H9 (cell line): ENCODE measurements at regions not wholly inside any gene's neighbourhood (a gene's known extent, or its start where the extent isn't known, plus 50 kb on each side); places are given as distances from the start of the nearest gene placed in this dataset.

Experiments used
- DNase-seq: peaks from one replicate; pipeline ENCODE4 v3.0.0-alpha.2; 2017
- H2AFZ ChIP-seq: one replicate; pipeline ENCODE4 v1.6.1; 2013; ENCODE audit warnings: mild to moderate bottlenecking, low read length, control low read depth, moderate library complexity
- H2AK5ac ChIP-seq: 2 replicates; pipeline ENCODE4 v1.6.1; 2013; ENCODE audit warnings: low read length, control low read depth, mixed read lengths; ENCODE audit not compliant: insufficient read length
- H2BK120ac ChIP-seq: one replicate; pipeline ENCODE4 v1.6.1; 2013; ENCODE audit warnings: low read depth, mild to moderate bottlenecking, low read length, control low read depth, inconsistent platforms; ENCODE audit not compliant: poor library complexity, severe bottlenecking
- H2BK12ac ChIP-seq: 2 replicates; pipeline ENCODE4 v1.6.1; 2013; ENCODE audit warnings: low read length, control low read depth, mixed read lengths, low read depth; ENCODE audit not compliant: insufficient read length
- H2BK15ac ChIP-seq: 2 replicates; pipeline ENCODE4 v1.6.1; 2013; ENCODE audit warnings: low read depth, low read length, control low read depth
- H2BK20ac ChIP-seq: one replicate; pipeline ENCODE4 v1.6.1; 2013; ENCODE audit warnings: low read depth, mild to moderate bottlenecking, low read length, control low read depth, inconsistent platforms; ENCODE audit not compliant: poor library complexity, severe bottlenecking
- H2BK5ac ChIP-seq: 2 replicates; pipeline ENCODE4 v1.6.1; 2013; ENCODE audit warnings: low read length, control low read depth, mixed read lengths; ENCODE audit not compliant: insufficient read length
- H3K14ac ChIP-seq: 2 replicates; pipeline ENCODE4 v1.6.1; 2013; ENCODE audit warnings: low read length, control low read depth; ENCODE audit not compliant: insufficient read depth
- H3K18ac ChIP-seq: 2 replicates; pipeline ENCODE4 v1.6.1; 2013; ENCODE audit warnings: low read depth, mild to moderate bottlenecking, mixed read lengths, low read length, control low read depth; ENCODE audit not compliant: insufficient read length
- H3K23ac ChIP-seq: 2 replicates; pipeline ENCODE4 v1.6.1; 2013; ENCODE audit warnings: low read length, control low read depth, mixed read lengths, low read depth; ENCODE audit not compliant: insufficient read length
- H3K23me2 ChIP-seq: 2 replicates; pipeline ENCODE4 v1.6.1; 2013; ENCODE audit warnings: low read depth, mild to moderate bottlenecking, mixed read lengths, low read length, control low read depth; ENCODE audit not compliant: insufficient read length, poor library complexity, severe bottlenecking
- H3K27ac ChIP-seq: 2 replicates; pipeline ENCODE4 v1.5.1; 2013; ENCODE audit warnings: low read length, control low read depth, mixed read lengths, low read depth; ENCODE audit not compliant: insufficient read length
- H3K27me3 ChIP-seq: 2 replicates; pipeline ENCODE4 v1.6.1; 2013; ENCODE audit warnings: low read length, control low read depth, inconsistent platforms; ENCODE audit not compliant: insufficient read depth
- H3K4ac ChIP-seq: 2 replicates; pipeline ENCODE4 v1.6.1; 2013; ENCODE audit warnings: low read depth, mild to moderate bottlenecking, control low read depth, inconsistent platforms, low read length, moderate library complexity
- H3K4me1 ChIP-seq: 2 replicates; pipeline ENCODE4 v1.6.1; 2013; ENCODE audit warnings: low read length, control low read depth, inconsistent platforms; ENCODE audit not compliant: insufficient read depth
- H3K4me2 ChIP-seq: 2 replicates; pipeline ENCODE4 v1.6.1; 2013; ENCODE audit warnings: low read length, control low read depth, mixed read lengths; ENCODE audit not compliant: insufficient read length, insufficient read depth
- H3K56ac ChIP-seq: 2 replicates; pipeline ENCODE4 v1.6.1; 2013; ENCODE audit warnings: low read depth, mild to moderate bottlenecking, mixed read lengths, low read length, control low read depth; ENCODE audit not compliant: insufficient read length
- H3K79me1 ChIP-seq: 2 replicates; pipeline ENCODE4 v1.6.1; 2013; ENCODE audit warnings: low read depth, mild to moderate bottlenecking, moderate library complexity, low read length, control low read depth, inconsistent platforms; ENCODE audit not compliant: insufficient read depth, poor library complexity, severe bottlenecking
- H3K79me2 ChIP-seq: 2 replicates; pipeline ENCODE4 v1.6.1; 2013; ENCODE audit warnings: low read length, control low read depth, inconsistent platforms; ENCODE audit not compliant: insufficient read depth
- H3K9ac ChIP-seq: 2 replicates; pipeline ENCODE4 v1.6.1; 2013; ENCODE audit warnings: low read length, control low read depth, mixed read lengths; ENCODE audit not compliant: insufficient read length; ENCODE audit errors: extremely low read depth
- H3K9me3 ChIP-seq: one replicate; pipeline ENCODE4 v1.6.1; 2013; ENCODE audit warnings: low read depth, low read length, inconsistent platforms; ENCODE audit not compliant: control insufficient read depth
- H3T11ph ChIP-seq: one replicate; pipeline ENCODE4 v1.6.1; 2013; ENCODE audit warnings: mild to moderate bottlenecking, low read length, control low read depth, inconsistent platforms
- H4K20me1 ChIP-seq: one replicate; pipeline ENCODE4 v1.6.1; 2013; ENCODE audit not compliant: control insufficient read depth, insufficient read length, insufficient read depth
- H4K5ac ChIP-seq: 2 replicates; pipeline ENCODE4 v1.6.1; 2013; ENCODE audit warnings: low read depth, mild to moderate bottlenecking, mixed read lengths, low read length, control low read depth; ENCODE audit not compliant: insufficient read length
- H4K8ac ChIP-seq: replicated peaks from 2 replicates; pipeline ENCODE4 v1.6.1; 2013; ENCODE audit warnings: low read length, control low read depth, mixed read lengths, low read depth; ENCODE audit not compliant: insufficient read length
- H4K91ac ChIP-seq: 2 replicates; pipeline ENCODE4 v1.6.1; 2013; ENCODE audit warnings: low read depth, mild to moderate bottlenecking, moderate library complexity, mixed read lengths, low read length, control low read depth; ENCODE audit not compliant: insufficient read length
- H3K27ac Mint-ChIP-seq, 3 experiments: 2 replicates in 2 of 3; 3 replicates in 1 of 3; pipeline ENCODE4 v1.8.0; 2020 to 2021; ENCODE audit warnings: mixed read lengths in 3 of 3, mild to moderate bottlenecking in 1 of 3, moderate library complexity in 1 of 3
- H3K27me3 Mint-ChIP-seq: 2 replicates; pipeline ENCODE4 v1.8.0; 2021; ENCODE audit warnings: low read depth, mild to moderate bottlenecking, moderate library complexity, mixed read lengths
- H3K36me3 Mint-ChIP-seq, 3 experiments: 2 replicates in 2 of 3; 3 replicates in 1 of 3; pipeline ENCODE4 v1.8.0; 2020 to 2021; ENCODE audit warnings: low read depth in 3 of 3, mixed read lengths in 3 of 3; ENCODE audit not compliant: insufficient read depth in 1 of 3
- H3K4me1 Mint-ChIP-seq, 2 experiments: 2 replicates each; pipeline ENCODE4 v1.8.0; 2020; ENCODE audit warnings: mixed read lengths in 2 of 2
- H3K4me3 Mint-ChIP-seq, 2 experiments: 2 replicates in 1 of 2; 3 replicates in 1 of 2; pipeline ENCODE4 v1.8.0; 2020 to 2021; ENCODE audit warnings: mild to moderate bottlenecking in 2 of 2, mixed read lengths in 2 of 2, moderate library complexity in 1 of 2
- H3K9me3 Mint-ChIP-seq, 2 experiments: 2 replicates in 1 of 2; 3 replicates in 1 of 2; pipeline ENCODE4 v1.8.0; 2020; ENCODE audit warnings: mild to moderate bottlenecking in 2 of 2, mixed read lengths in 2 of 2, moderate library complexity in 1 of 2
- CTCF ChIP-seq: fragments of 200-600 bp; sonication (generic); conservative IDR thresholded peaks from 3 replicates; pipeline ENCODE4 v1.8.0; 2021; ENCODE audit warnings: antibody characterized with exemption, mild to moderate bottlenecking
- WGBS: extraction: QIAGEN DNeasy Blood & Tissue Kit; methylation state at CpG from one replicate; pipeline ENCODE4 v1.1.7; 2013; ENCODE audit warnings: missing lambda C conversion rate, low lambda C conversion rate, mixed read lengths; ENCODE audit not compliant: insufficient read length; ENCODE audit errors: extremely low coverage; 5-methylcytosine and 5-hydroxymethylcytosine counted together

GRCh38 chr10:129140921-129141885 lies 325.8 kb upstream of the MGMT start:
- H3K4me3 Mint-ChIP-seq = no peak overlapping the region
- H3K27ac Mint-ChIP-seq = peak overlapping the region in 1 of 3 experiments; percentile 51; a peak in 2 of 7 replicates
- Histone ChIP-seq H3T11ph (no peak overlapping the region), H3K9ac (no peak overlapping the region), H3K18ac (no peak overlapping the region), H4K8ac (no peak overlapping the region), H2BK15ac (no peak overlapping the region), H2AFZ (no peak overlapping the region), H3K79me2 (no peaks in the 10 kb centered on the region), H4K20me1 (no peaks in the 10 kb centered on the region), H3K14ac (no peak overlapping the region), H2AK5ac (no peak overlapping the region), H3K56ac (no peak overlapping the region), H2BK120ac (no peak overlapping the region), H3K4me1 (no peaks in the 10 kb centered on the region; the same call in 1 of the 2 replicates), H3K23ac (no peak overlapping the region), H2BK12ac (no peak overlapping the region), H3K23me2 (no peaks in the 10 kb centered on the region), H2BK5ac (no peak overlapping the region), H3K27ac (no peak overlapping the region), H3K4me2 (no peak overlapping the region), H3K4ac (no peak overlapping the region), H4K91ac (no peak overlapping the region), H2BK20ac (no peak overlapping the region), H4K5ac (no peak overlapping the region), H3K79me1 (no peaks in the 10 kb centered on the region), H3K27me3 (no peaks in the 10 kb centered on the region), H3K9me3 (no peaks in the 10 kb centered on the region)
- TF ChIP-seq CTCF = no peak
- H3K4me1 Mint-ChIP-seq = peaks cover 29 to 42% of the 10 kb centered on the region in 2 experiments
- H3K27me3 Mint-ChIP-seq = no peaks in the 10 kb centered on the region
- WGBS = no CpG with 5 or more reads among the region's 18 CpGs
- H3K9me3 Mint-ChIP-seq = no peaks in the 10 kb centered on the region
- no peaks in the 10 kb centered on the region for H3K36me3 Mint-ChIP-seq
- DNase-seq = no peak
